Activated CD4-positive, alpha-beta T cell treated with anti-CD3 and anti-CD28 coated beads, Interleukin-2, amount 50 U/mL, for 16 hours (primary cell): ENCODE measurements at regions not wholly inside any gene's neighbourhood (a gene's known extent, or its start where the extent isn't known, plus 50 kb on each side); places are given as distances from the start of the nearest gene placed in this dataset.
"Not testable (repeated sequence)": the region's sequence is repeated elsewhere in the genome, so short reads cannot be mapped to it uniquely, and the experiment has no call there.

ENCODE experiments used
- DNase-seq: peaks from one replicate; pipeline ENCODE4 v3.0.0-alpha.2; 2020

DNA sequence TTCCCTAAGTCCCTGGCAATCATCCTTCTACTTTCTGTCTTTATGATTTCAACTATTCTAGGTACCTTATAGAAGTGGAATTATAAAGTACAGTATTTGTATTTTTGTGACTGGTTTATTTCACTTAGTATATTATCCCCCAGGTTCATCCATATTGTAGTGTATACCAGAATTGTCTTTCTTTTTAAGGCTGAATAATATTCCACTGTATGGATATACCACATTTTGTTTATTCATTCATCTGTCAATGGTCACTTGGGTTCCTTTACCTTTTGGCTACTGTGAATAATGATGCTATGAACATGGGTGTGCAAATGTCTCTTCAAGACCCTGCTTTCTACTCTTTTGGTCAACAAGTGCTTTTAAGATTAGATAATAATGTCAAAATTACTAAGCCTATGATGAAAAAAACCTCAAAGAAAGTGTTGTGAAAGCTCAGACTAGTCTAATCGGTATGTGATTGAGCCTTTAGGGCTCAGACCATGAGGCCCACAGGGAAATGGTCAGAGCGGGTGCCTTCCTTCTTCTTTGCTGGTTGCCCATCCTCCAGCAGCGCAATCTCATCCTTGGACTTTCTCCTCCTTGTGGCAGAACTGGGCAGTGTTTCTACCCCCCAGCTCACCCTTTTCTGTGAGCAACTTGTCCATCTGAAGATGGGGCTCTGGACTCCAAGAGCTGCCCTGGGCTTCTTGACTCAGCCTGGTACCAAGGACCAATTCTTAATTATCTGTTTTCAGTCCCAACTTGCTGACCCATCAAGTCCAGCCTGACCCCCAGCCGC, 105.4 kb downstream of the TTC8 start:
- DNase-seq = no peak

DNA sequence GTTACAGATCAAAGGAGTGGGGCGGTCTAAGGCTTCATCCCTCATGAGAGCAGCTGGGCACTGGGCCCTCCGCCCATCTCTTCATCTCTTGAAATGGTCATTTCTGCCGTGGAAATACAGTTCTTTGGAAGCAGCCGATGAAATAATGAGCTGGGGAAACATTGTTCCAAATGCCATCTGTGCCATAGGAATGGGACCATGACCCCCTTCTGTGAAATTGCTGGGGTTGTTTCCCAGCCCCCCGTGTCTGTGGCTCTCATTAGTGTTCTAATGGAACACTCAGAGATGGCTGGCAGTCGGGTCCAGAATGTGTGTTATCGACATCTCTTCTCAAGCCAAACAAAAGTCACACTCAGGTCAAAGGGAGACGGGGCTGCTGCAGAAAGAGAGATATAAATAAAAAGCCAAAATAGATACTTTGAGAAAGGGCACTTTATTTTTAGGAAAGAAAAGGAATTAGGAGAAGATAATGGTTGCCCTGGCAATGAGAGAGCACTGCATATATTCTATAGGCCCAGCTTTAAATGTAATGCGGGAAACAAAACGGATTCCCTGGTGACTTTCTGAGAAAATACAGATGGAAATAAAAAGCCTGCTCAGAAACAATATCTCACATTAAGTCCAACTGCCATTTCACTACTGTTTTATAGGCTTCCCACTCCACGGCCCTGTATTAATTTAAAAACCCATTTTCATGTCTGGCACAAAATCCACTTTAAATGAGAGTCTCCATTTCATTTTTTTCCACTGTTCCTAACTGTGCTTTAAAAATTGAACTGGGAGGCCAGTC, 107.1 kb downstream of the TTC8 start:
- no peak for DNase-seq

DNA sequence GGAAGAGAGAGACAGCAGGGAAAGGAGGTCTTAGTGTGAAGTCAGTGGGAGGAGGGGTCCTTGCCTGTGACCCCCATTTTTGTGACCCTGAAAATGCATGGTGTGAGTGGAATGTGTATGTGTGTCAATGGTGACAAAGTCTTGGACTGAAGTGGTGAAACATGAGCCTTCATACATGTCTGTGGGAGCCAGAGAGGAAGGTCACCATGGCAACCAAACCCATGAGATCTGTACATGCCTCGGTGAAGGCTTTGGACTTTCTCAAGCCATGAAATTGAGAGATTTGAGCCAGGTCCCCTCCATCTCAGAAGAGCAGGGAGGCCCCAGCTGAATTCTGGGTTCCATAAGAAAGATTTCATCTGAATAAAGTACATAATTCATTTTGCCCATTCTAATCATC, 108.7 kb downstream of the TTC8 start:
- DNase-seq = no peak

DNA sequence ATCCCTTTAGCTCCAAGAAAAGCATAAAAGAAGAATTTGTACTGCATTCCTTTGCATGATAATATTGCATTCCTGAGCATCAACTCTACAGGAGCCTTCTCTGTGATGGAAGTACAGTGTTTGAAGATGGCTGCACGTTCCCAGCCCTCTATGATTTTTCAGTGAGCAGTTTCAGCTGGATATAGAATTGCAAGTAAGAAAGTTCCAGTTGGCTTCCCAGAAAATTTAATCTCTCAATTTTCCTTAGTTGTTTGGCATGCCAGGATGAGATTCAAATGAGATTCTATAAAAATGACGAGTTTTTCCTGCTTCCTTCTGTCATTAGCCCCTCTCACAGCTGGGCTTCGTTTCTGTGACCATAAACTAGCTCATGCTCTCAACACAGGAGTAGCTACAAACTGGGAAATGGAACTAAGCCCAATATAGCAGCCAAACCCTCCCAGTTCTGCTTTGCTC, 109.9 kb downstream of the TTC8 start:
- no peak for DNase-seq

DNA sequence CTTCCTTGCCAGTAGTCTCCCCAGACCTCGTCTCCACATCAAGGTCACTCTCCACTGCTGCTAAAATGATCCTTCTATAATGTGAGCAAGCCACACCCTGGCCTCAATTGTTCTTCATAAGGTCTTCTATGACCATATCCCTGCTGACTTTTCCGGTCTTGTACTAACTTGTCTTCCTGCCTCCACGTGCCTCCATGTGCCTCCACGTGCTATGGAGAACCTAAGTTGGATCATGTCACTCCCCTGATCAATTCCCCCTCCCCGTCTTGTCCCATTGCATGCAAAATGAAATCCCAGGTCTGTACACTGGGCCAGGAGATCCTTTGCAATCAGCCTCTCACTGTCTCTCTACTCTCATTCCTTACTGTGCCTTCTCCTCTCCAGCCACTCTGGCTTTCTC, 110.6 kb downstream of the TTC8 start:
- DNase-seq = no peak

DNA sequence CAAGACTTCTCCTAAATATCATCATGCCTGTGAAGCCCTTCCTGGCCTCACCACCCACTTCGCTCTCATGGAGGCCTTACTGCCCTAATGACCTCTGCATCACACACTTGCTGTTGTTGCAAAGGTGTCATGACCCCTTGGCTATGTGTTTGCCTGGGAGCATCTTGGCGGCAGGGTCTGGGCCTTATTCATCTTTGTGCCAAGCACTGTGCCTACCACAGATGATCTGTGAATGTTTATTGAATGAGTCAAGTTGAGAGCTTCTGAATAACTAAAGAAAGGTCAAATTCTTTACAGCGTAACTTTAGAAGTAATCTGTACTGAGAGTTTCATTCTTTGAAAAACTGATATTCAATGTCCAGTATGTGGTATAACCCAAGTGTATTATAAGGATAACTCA, 113.3 kb downstream of the TTC8 start:
- DNase-seq = no peak

DNA sequence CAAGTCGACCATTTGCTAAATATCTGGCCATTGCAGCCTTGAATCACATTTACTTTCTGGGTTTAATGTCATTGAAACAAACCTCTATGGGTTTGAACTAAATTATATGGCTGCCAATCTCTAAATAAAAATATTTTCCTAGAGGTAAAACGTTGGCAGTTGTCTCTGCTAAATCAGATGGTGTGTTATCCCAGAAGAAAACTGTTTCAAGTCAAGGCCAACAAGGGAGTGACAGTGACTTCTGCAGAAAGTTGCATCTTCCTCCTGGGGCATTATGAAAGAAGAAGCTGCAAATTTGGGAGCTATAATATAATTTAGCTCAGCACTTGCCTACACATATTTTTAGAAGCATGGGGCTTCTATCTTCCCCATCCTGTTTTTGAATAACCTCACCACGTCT, 116.2 kb downstream of the TTC8 start:
- DNase-seq = no peak

DNA sequence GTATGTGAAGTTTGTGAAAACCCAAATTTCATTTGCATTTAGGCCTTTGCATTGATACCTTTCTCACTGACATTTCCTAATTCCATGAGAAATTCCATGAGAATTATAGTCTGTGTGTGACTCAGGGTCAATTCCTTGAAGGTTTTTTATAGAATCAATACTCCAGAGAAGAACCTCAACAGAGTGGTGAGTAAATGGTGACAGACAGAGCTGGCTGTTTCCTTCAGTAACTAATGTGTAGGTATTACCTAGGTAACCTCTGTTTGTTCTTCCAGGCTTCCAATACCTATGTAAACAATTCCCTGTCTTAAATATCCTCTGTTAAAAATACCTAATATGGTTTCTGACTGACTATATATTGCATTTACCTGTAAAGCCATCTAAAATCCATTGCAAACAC, 117.0 kb downstream of the TTC8 start:
- no peak for DNase-seq

DNA sequence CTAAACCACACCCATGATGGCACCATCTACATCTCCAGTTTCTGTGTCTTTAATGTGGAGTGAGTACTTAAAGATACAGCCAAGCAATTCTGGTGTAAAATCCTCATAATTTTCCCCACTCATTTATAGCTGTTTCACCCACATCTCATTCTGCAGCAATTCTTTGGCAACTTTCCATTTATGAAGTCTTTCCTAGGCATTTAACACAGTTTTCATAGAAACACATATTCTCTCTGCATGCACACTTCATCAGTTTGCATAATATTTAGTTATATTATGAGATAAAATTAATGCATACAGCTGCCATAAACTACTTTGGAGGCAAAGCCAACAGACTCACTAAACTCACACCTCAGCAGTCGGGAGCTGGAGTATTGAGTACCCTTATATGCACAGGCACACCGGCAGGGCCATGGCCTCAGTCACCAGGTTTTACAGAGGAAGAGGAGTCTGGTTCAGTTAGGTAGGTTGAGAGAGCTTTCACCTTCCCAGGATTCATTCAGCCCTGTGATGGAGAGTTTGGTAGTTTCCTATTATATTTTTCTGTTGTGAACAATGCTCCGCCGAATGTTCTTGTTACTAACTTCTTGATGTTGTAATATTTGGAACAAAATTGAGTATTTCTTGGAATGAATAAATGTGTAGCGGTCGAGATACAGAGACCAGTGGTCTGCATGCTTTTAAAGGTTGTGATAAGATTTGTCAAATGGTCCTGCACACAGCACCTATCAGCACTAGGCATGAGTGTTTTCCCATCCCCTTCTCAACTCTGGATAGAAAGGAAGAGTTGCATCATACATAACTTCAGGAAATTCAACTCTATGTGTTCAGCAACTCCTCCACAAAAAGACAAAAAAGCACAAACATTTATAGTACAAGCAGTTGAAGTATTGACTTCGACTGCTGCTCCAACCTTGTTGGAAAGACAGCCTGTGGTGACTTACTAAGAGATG, 123.5 kb downstream of the TTC8 start:
- DNase-seq = no peak

DNA sequence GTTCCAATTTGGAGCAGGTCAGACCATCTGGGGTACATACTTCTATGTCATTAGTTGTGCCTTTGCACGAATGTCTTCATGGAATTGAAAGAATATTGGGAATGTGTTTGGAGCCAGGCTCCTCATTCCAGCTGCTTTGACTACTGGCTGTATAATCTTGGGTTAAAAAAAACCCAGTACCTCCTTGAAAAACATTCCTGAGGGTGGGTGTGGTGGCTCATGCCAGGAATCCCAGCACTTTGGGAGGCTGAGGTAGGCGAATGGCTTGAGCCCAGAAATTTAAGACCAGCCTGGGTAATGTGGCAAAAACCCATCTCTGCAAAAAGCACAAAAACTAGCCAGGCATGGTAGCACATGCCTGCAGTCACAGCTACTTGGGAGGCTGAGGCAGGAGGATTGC, 125.6 kb downstream of the TTC8 start:
- no peak for DNase-seq

DNA sequence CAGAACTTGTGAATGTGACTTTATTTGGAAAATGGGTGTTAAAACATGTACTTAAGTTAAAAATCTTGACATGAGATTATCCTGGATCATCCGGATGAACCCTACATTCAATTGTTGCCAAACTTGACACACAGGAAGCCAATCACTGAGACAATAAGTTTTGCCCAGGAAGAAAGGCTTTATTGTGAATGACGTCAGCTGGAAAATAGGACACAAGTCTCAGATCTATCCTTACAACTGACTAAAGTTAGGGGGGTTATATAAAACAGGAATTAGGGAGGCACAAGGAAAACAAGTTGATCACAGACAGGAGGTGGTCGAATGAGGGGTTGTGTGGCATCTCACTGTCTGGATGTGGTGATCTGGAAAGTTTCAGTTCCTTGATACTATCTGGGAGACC, 126.9 kb downstream of the TTC8 start:
- DNase-seq = no peak

DNA sequence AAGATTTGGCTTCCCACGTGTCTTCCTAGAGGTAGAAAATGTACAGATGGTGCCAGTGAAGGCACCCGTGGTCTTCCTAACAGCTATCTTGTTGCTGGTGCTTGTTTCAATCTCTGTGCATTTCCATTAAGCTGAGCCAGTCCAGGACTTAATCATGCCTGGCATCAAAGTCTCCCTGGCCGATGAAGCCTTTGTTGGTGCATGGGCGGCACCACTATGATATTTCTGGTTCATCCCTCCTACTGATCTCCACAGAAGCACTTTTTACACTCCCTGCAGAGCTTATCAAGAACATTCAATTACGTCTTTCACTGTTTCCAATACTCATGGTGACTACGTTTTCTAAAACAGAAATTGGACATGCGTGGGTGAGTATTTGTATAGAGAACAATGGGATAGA, 128.4 kb downstream of the TTC8 start:
- DNase-seq = no peak

DNA sequence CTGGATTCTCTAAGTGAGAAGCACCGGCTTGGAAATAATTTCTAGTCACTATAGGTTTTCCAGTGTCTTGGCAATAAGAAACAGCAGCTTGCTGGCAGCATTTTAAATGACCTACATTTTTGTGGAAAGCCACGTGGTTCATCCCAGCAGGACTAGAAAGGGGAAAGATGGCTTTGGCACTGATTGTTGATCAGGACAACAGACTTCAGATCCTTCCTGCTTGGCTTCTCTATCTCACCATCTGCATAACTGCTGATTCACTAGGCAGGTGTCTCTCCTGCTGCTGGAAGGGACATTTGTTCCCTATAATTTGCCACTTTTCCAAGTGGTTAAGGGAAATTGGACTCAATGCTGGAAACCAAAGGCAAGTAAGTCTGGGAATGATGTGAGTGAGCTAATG, 131.0 kb downstream of the TTC8 start:
- no peak for DNase-seq

DNA sequence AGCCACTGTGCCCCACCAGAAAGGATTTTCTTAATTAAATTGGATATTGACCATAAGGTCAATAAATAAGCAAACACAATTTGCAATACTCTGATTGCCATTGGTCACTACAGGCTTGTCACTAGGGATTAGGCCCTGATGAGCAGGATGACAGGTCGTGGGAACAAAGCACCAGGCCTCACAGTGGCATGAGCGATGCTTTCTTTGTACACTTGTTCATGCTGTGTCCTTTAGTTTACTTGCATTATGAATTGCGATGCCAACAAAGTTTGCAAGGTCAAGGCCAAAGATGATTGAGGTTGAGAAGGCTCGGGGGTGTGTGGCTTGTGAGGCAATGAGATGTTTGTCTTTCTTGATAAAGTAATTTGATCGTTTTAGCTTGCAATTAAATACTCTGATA, 136.0 kb downstream of the TTC8 start:
- DNase-seq = no peak

DNA sequence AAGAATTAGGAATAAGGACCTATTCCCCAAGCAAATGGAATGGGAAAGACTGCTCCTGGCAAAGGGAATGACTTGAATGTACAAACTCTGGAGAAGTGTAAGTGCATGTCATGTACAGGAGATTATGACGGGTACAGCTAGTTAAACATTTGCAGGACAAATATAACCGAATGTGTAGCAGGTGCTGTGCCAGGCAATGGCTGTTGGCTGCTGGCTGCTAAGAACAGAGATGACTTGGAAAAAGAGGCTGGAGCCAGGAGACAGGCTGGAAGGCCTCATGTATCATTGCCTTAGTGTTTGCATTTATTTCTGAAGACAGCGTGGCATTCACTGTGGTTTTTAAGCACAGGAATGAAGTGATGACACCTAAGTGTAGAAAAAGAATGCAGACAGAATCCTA, 136.8 kb downstream of the TTC8 start:
- no peak for DNase-seq

DNA sequence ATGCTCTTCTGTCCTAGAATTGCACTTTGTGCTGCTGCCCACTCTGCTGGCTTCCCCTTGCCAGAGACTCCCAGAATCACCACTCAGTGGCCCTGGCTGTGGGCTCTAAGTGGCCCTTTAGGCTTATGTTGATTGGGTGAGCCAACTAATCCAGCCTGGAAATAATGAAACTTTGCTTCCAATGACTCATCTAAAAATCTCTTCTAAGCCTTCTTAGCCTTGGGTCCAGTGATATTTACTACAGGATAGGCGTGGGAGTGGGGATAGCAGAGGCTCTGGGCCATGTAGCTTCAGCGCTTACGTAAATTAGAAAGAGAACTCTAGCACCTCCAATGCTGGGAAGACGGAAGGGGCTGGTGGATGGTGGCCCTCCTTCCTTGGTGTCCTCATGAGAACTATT, 137.9 kb downstream of the TTC8 start:
- no peak for DNase-seq

DNA sequence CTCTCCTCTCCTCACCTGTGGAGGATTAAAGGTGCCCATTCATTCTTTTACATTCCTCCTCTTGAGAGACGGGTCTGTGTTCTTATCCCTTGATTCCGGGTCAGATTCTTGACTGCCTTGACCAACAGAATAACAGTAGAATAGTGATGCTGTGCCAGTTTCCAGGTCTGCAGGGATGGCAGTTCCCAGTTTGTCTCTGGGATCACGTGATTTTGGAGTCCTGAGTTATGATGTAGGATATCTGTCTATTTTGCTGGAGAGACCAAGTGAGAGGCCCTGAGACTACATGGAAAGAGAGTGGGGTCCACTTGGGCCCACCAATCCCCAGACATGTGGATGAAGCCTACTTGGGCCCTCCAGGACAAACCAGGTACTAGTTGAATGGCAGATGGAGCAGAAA, 142.8 kb downstream of the TTC8 start:
- DNase-seq = no peak

DNA sequence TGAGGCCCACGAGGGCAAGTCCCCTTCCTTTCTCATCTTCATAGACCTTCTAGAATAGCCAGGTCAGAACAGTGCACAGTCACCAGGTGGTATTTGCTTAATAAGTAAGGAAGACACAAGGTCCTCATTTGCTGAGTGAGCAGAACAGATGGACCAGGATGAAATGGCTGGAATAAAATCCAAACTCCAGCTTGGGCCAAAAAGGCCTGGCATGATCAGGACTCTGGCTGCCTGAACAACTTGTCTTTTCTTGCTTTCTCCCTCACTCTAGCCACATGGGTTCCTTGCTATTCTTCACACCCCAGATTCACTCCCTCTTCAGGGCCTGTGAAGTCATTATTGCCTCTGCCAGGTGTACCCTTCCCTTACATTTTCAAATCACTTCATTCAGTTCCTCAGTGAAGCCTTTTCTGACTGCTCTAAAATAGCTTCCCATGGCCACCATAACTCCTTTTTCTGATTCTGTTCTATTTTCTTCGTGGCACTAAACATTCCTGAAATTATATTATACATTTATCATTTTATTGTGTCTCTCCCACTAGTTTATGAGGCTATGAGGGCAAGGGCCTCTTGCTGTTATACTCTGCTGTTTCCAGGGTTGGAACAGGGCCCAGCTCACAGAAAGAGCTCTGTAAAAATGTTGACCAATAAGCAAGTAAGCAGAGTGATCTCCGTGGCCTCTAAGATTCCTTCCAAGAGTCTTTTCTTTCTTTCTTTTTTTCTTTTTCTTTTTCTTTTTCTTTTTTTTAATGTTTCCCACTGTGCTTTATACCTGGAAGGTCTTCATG, 150.8 kb downstream of the TTC8 start:
- no peak for DNase-seq

DNA sequence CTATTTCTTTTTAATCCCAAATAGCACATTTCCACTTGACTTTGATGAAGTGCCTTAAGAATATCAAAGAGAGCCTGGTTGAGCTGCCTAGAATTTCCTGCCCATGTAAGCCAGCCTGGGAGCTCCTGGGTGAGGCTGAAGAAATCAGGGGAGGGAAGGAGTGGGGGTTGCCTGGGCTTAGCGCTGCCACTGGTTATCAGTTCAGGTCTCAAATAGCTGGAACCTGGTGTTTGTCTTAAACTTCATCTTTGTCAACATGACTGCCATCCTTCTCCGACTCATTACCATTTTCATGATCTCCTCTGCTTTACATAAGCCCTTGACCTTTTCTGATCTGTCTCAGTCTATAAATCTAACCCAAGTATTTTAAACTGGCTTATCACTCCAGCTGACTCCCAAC, 151.5 kb downstream of the TTC8 start:
- DNase-seq = no peak

DNA sequence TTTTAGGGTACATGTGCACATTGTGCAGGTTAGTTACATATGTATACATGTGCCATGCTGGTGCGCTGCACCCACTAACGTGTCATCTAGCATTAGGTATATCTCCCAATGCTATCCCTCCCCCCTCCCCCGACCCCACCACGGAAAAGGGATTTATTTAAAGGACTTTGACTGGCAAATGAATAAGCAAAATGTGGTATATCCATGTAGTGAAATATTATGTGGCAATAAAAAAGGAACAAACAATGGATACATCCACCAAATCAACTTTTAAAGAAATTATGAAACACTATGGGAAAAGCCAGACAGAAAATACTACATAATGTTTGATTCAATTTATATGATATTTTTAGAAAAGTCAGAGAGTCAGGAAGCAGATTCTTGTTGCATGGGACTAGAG, 156.5 kb downstream of the TTC8 start:
- not testable (repeated sequence) for DNase-seq

DNA sequence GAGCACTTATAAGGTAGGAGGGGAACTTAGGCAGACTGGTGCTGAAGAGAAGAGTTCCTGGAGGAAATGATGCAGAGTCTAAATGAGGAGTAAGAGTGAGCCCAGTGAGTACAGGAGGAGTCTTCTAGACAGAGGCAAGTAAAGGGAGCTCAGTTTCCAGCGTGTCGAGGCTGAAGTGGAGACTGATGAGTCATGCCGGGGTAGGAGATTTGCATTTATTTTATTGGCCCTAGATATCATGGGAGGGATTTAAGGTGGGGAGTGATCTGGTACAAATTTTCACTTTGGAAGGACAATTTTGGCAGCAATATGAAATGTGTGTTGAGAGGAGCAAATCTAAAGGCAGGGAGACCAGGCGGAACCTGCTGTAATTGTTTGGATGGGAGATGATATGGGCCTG, 157.5 kb downstream of the TTC8 start:
- no peak for DNase-seq

DNA sequence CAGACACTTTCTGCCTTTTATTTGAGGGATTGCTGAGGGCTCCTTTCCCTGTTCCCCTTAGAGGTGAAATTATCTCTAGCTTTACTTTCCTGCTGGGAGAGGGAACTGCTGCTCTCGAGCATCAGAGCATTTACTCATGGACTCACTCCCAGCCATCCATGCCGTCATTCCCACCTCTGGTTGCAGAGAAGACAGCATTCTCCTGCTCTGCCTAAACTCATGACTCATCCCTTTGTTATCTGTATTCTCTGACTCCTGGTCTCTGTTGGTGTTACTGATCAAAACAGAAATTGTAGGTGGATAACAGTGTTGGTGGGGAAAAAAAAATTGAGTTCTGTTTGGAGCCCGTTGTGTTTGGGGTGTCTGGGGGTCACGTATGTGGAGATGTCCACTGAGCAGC, 159.3 kb downstream of the TTC8 start:
- no peak for DNase-seq

DNA sequence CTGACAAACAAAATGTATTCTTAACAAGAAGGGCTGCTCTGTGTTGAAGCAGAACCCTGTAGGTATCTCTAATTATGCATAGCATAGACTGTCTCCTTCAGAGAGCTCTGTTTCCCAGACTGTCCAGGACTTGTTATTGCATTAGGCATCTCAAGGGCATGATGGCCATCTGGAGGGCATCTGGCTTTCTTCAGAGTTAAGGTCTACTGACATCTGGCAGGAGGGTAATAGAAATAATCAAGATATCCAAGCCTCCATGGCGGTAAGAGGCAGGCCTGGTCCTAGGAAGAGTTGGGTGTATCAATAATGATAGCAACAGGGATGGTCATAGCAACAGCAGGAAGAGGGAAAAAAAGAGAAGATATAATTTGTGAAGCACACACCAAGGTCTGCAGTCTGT, 161.2 kb downstream of the TTC8 start:
- DNase-seq = no peak
